Ishikawa (cell line): ENCODE measurements at regions not wholly inside any gene's neighbourhood (a gene's known extent, or its start where the extent isn't known, plus 50 kb on each side); places are given as distances from the start of the nearest gene placed in this dataset.

Experiments used
- FOXM1 ChIP-seq: IDR thresholded peaks from 2 replicates; pipeline ENCODE4 v1.6.1; 2012; ENCODE audit warnings: low read depth, borderline replicate concordance
- RAD21 ChIP-seq: IDR thresholded peaks from 2 replicates; pipeline ENCODE4 v1.6.1; 2012; ENCODE audit warnings: low read depth

DNA sequence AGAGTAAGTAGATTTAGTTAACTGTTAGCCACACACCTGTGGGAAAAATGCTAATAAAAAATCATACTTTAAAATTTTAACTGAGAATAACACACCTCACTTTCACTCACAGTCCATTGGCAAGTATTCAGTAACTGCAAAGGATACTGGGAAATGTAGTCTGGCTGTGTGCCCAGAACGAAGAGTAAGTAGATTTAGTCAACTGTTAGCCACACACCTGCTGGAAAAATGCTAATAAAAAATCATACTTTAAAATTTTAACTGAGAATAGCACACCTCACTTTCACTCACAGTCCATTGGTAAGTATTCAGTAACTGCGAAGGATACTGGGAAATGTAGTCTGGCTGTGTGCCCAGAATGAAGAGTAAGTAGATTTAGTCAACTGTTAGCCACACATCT, 178.4 kb upstream of the NWD2 start:
- TF ChIP-seq FOXM1 (no peak), RAD21 (no peak)
